GM12878 (cell line): ENCODE measurements at regions not wholly inside any gene's neighbourhood (a gene's known extent, or its start where the extent isn't known, plus 50 kb on each side); places are given as distances from the start of the nearest gene placed in this dataset.

Experiments
- ATAC-seq: fragments of 200-7000 bp; cut with Tn5 transposase; 3 replicates; pipeline ENCODE4 v1.9.1; 2020; ENCODE audit warnings: mild to moderate bottlenecking, moderate library complexity
- BruUV-seq: library from RNA; stranded (reverse); fragments of 400-500 nt; replicated peaks from 2 replicates; lab custom pipeline; 2021; lab: Mats Ljungman, UMichigan
- CTCF ChIA-PET: fragments of 300-600 bp; sonication (Branson Sonifier 250); formaldehyde crosslinking; extraction: SDS; loops from one replicate; lab custom pipeline; 2021; ENCODE audit warnings: inconsistent platforms; lab: Yijun Ruan, JAX
- POLR2A ChIA-PET: fragments of 350-600 bp; formaldehyde crosslinking; extraction: SDS; loops from one replicate; lab custom pipeline; 2021; ENCODE audit warnings: inconsistent platforms; lab: Charles Lee
- RAD21 ChIA-PET: fragments of 300-600 bp; sonication (Branson Sonifier 250); formaldehyde crosslinking; loops from one replicate; lab custom pipeline; 2023; ENCODE audit warnings: antibody characterized with exemption; ENCODE audit not compliant: unreplicated experiment; lab: Charles Lee
- SMC1A ChIA-PET: fragments of 300-600 bp; sonication (Branson Sonifier 250); formaldehyde crosslinking; loops from one replicate; lab custom pipeline; 2023; ENCODE audit not compliant: unreplicated experiment, uncharacterized antibody; lab: Charles Lee
- DNase-seq: peaks from one replicate; pipeline ENCODE4 v3.0.0-alpha.2; 2011; ENCODE audit warnings: low read depth, low spot score
- FAIRE-seq: peaks from 3 replicates; lab custom pipeline; 2011; peaks lifted over from hg19 to GRCh38; lab: Jason Lieb, UNC
- H2AFZ ChIP-seq: 2 replicates; pipeline ENCODE4 v1.6.0; 2011; ENCODE audit warnings: low read depth, low read length, control low read depth; ENCODE audit not compliant: control insufficient read depth
- H3K27ac ChIP-seq: 2 replicates; pipeline ENCODE4 v1.5.1; 2011; ENCODE audit warnings: control low read depth; ENCODE audit not compliant: control insufficient read depth, insufficient read depth
- H3K27me3 ChIP-seq, 2 experiments: replicated peaks in 1 of 2; 2 replicates each; pipeline versions ENCODE4 v1.6.0 to v1.6.1; 2011; ENCODE audit warnings: low read length in 1 of 2; ENCODE audit not compliant: control insufficient read depth in 2 of 2, insufficient read depth in 2 of 2
- H3K36me3 ChIP-seq, 2 experiments: 2 replicates each; pipeline ENCODE4 v1.5.1; 2011; ENCODE audit warnings: low read length in 1 of 2; ENCODE audit not compliant: control insufficient read depth in 2 of 2, insufficient read depth in 2 of 2
- H3K4me1 ChIP-seq: 2 replicates; pipeline ENCODE4 v1.6.1; 2011; ENCODE audit warnings: mild to moderate bottlenecking, low read length, moderate library complexity, mixed read lengths; ENCODE audit not compliant: control insufficient read depth, insufficient read depth
- H3K4me2 ChIP-seq: 2 replicates; pipeline ENCODE4 v1.6.0; 2011; ENCODE audit warnings: control low read depth; ENCODE audit not compliant: control insufficient read depth, insufficient read depth
- H3K4me3 ChIP-seq: fragments of 200-600 bp; sonication (generic); 2 replicates; pipeline ENCODE4 v1.5.1; 2016
- H3K79me2 ChIP-seq: 2 replicates; pipeline ENCODE4 v1.6.0; 2011; ENCODE audit warnings: low read length; ENCODE audit not compliant: control insufficient read depth, insufficient read depth
- H3K9ac ChIP-seq: 2 replicates; pipeline ENCODE4 v1.8.0; 2011; ENCODE audit warnings: low read length, control low read depth, mixed read lengths; ENCODE audit not compliant: control insufficient read depth, insufficient read depth
- H3K9me3 ChIP-seq: replicated peaks from 3 replicates; pipeline ENCODE4 v1.5.1; 2011; ENCODE audit warnings: mild to moderate bottlenecking, low read length; ENCODE audit not compliant: control insufficient read depth, insufficient read depth
- H4K20me1 ChIP-seq: 2 replicates; pipeline ENCODE4 v1.6.0; 2011; ENCODE audit not compliant: control insufficient read depth, insufficient read depth
- BACH1 ChIP-seq: fragments of 450-650 bp; IDR thresholded peaks from 2 replicates; pipeline ENCODE4 v1.6.1; 2017; ENCODE audit warnings: mild to moderate bottlenecking, borderline replicate concordance
- CEBPB ChIP-seq, 2 experiments: fragments of 150-350 bp in 1 of 2; IDR thresholded peaks; 2 replicates each; pipeline ENCODE4 v1.6.1; 2012 to 2014; ENCODE audit warnings: low read depth in 2 of 2, low read length in 2 of 2, borderline replicate concordance in 1 of 2, inconsistent platforms in 1 of 2
- CREB1 ChIP-seq: IDR thresholded peaks from 2 replicates; pipeline ENCODE4 v1.6.1; 2012; ENCODE audit warnings: low read depth, mild to moderate bottlenecking, inconsistent platforms
- E2F4 ChIP-seq: IDR thresholded peaks from 2 replicates; pipeline ENCODE4 v1.6.1; 2012; ENCODE audit warnings: low read depth, low read length, improper control_type of control experiment
- EZH2 ChIP-seq: IDR thresholded peaks from 2 replicates; pipeline ENCODE4 v1.6.1; 2012; ENCODE audit warnings: low read depth, mild to moderate bottlenecking, control low read depth, inconsistent platforms, low read length, borderline replicate concordance; ENCODE audit not compliant: control insufficient read depth
- FOXM1 ChIP-seq: IDR thresholded peaks from 2 replicates; pipeline ENCODE4 v1.6.1; 2012; ENCODE audit warnings: low read depth, mild to moderate bottlenecking, inconsistent platforms, low read length, moderate library complexity
- IKZF1 ChIP-seq: fragments of 450-650 bp; conservative IDR thresholded peaks from 2 replicates; pipeline ENCODE4 v1.6.1; 2017; ENCODE audit warnings: antibody characterized with exemption, mild to moderate bottlenecking
- NFYB ChIP-seq: IDR thresholded peaks from 2 replicates; pipeline ENCODE4 v1.6.1; 2011; ENCODE audit warnings: low read depth, mild to moderate bottlenecking, low read length, improper control_type of control experiment, moderate library complexity; ENCODE audit not compliant: insufficient read depth
- POLR2A ChIP-seq: IDR thresholded peaks from 2 replicates; pipeline ENCODE4 v1.6.1; 2011; ENCODE audit warnings: low read depth, mild to moderate bottlenecking, low read length
- POLR2AphosphoS5 ChIP-seq: IDR thresholded peaks from 2 replicates; pipeline ENCODE4 v1.6.1; 2011; ENCODE audit warnings: mild to moderate bottlenecking, low read length, inconsistent platforms
- SMARCA5 ChIP-seq: fragments of 450-650 bp; IDR thresholded peaks from 2 replicates; pipeline ENCODE4 v1.6.1; 2017; ENCODE audit warnings: mild to moderate bottlenecking
- SP1 ChIP-seq: IDR thresholded peaks from one replicate; pipeline ENCODE4 v1.6.1; 2011; ENCODE audit warnings: low read depth, low read length
- SUPT20H ChIP-seq: IDR thresholded peaks from 2 replicates; pipeline ENCODE4 v1.6.1; 2011; ENCODE audit warnings: low read depth, mild to moderate bottlenecking, low read length, moderate library complexity, borderline replicate concordance; ENCODE audit not compliant: control insufficient read depth
- TCF12 ChIP-seq: IDR thresholded peaks from 2 replicates; pipeline ENCODE4 v1.6.1; 2011; ENCODE audit warnings: low read depth, mild to moderate bottlenecking, low read length
- TCF3 ChIP-seq: IDR thresholded peaks from 2 replicates; pipeline ENCODE4 v1.6.1; 2012; ENCODE audit warnings: low read depth, mild to moderate bottlenecking, low read length, borderline replicate concordance; ENCODE audit not compliant: insufficient read depth
- WRNIP1 ChIP-seq: IDR thresholded peaks from 2 replicates; pipeline ENCODE4 v1.6.1; 2011; ENCODE audit warnings: low read depth, low read length, improper control_type of control experiment, borderline replicate concordance
- ZNF207 ChIP-seq: fragments of 450-650 bp; IDR thresholded peaks from 2 replicates; pipeline ENCODE4 v1.6.1; 2014; ENCODE audit warnings: antibody characterized with exemption, mild to moderate bottlenecking, borderline replicate concordance
- WGBS: methylation state at CpG from one replicate; pipeline ENCODE4 v1.1.6; 2016; ENCODE audit warnings: low lambda C conversion rate; ENCODE audit not compliant: insufficient replicate concordance, insufficient coverage; ENCODE audit errors: missing lambda C conversion rate; 5-methylcytosine and 5-hydroxymethylcytosine counted together
- in situ Hi-C: fragments of 300-500 bp; cut with MboI; formaldehyde crosslinking; loops from 9 replicates; pipeline ENCODE4 v1.14.3; 2018; ENCODE audit warnings: mixed read lengths
- intact Hi-C: fragments of 100-400 bp; cut with micrococcal nuclease; formaldehyde crosslinking; loops from one replicate; pipeline ENCODE4 v1.14.2; 2022; ENCODE audit not compliant: unreplicated experiment

- no peaks in the 10 kb centered on the region for H3K9me3 ChIP-seq
- in situ Hi-C loops (no loop called here), intact Hi-C loops (no loop called here)
- H3K4me3 ChIP-seq, result no peak overlapping the region
- no peak overlapping the region for H3K4me2 ChIP-seq
- POLR2A ChIA-PET, result no interaction called here
- BruUV-seq, result no TSS peak
- CTCF ChIA-PET, result no interaction called here
- 41% methylated on average over 14 of the region's 14 CpGs for WGBS
- ATAC-seq (no peak), FAIRE-seq (no peak)
- H3K79me2 ChIP-seq, result no peaks in the 10 kb centered on the region
- H2AFZ ChIP-seq, result no peak overlapping the region
- no peaks in the 10 kb centered on the region for H3K36me3 ChIP-seq
- H3K4me1 ChIP-seq, result no peaks in the 10 kb centered on the region
- H4K20me1 ChIP-seq, result no peaks in the 10 kb centered on the region
- H3K9ac ChIP-seq, result no peak overlapping the region
- no peak overlapping the region for H3K27ac ChIP-seq
- TF ChIP-seq IKZF1 (no peak), CEBPB (IDR thresholded peaks at IDR 0.05; ENCODE audit: borderline replicate concordance in 1 of 2, low read depth in 2 of 2, low read length in 2 of 2) (no peak), ZNF207 (no peak), SMARCA5 (no peak), CREB1 (no peak), BACH1 (no peak), WRNIP1 (no peak)
- TF ChIP-seq, all 136 proteins: peak for 0
- ChIA-PET SMC1A (no interaction called here), RAD21 (no interaction called here)
- no peak for DNase-seq
- H3K27me3 ChIP-seq, result no peaks in the 10 kb centered on the region
Measured at GRCh38 chr11:71093783-71094182, 158.6 kb downstream of the SHANK2 start.

- H2AFZ ChIP-seq, result no peak overlapping the region
- 13% methylated on average over 11 of the region's 11 CpGs for WGBS
- H3K4me1 ChIP-seq, result no peaks in the 10 kb centered on the region
- H3K27ac ChIP-seq, result no peak overlapping the region
- no peak for DNase-seq
- RAD21 ChIA-PET, result no interaction called here
- in situ Hi-C loops, result no loop called here
- H3K9ac ChIP-seq, result no peak overlapping the region
- H3K4me3 ChIP-seq, result no peak overlapping the region
- POLR2A ChIA-PET, result no interaction called here
- H4K20me1 ChIP-seq, result no peaks in the 10 kb centered on the region
- no peak for ATAC-seq
- H3K79me2 ChIP-seq, result no peaks in the 10 kb centered on the region
- H3K27me3 ChIP-seq, result no peaks in the 10 kb centered on the region
- SMC1A ChIA-PET, result no interaction called here
- no peak overlapping the region for H3K4me2 ChIP-seq
- intact Hi-C loops, result no loop called here
- no peaks in the 10 kb centered on the region for H3K9me3 ChIP-seq
- BruUV-seq, result no TSS peak
- H3K36me3 ChIP-seq, result no peaks in the 10 kb centered on the region
- no peak for FAIRE-seq
- CTCF ChIA-PET, result interaction anchor here (1.0 kb wide), 1 partner anchor 341 kb away, joined by 3 read pairs; no protein-coding TSS in a partner anchor
- no peak for TF ChIP-seq POLR2AphosphoS5
- no peak for TF ChIP-seq EZH2
- TF ChIP-seq FOXM1, result no peak
- TF ChIP-seq TCF3, result no peak
- no peak for TF ChIP-seq SP1
- TF ChIP-seq SUPT20H, result no peak
- TF ChIP-seq TCF12, result no peak
- TF ChIP-seq E2F4, result no peak
- TF ChIP-seq POLR2A, result no peak
- TF ChIP-seq NFYB, result no peak
Measured at GRCh38 chr11:71091506-71092265, 160.7 kb downstream of the SHANK2 start.
